ENCODE measurements at regions not wholly inside any gene's neighbourhood (a gene's known extent, or its start where the extent isn't known, plus 50 kb on each side); places are given as distances from the start of the nearest gene placed in this dataset.

DNA sequence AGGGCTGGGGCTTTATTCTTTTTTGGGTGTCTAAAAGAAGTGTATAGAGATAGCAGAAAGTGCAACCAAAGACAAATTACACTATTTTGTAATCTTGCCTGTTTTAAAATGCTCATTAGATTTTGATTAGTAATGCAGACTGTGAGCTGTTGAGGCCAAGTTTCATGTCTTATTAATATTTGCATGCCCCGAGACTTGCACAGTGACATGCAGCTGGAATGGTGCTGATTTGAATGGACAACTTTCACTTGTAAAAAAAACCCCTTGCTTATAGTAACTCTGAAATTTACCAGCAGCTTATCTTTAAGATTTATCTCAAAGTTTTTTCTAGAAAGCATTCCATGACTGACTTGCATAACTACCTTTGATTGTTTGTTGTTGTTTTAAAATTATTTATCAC is 835.1 kb upstream of the IGFBP7 start:
- no peaks in the 10 kb centered on the region for H3K27me3 Mint-ChIP-seq (ENCODE audit: low read depth)
- DNase-seq: no peak
- H2BK20ac ChIP-seq (ENCODE audit: low read depth, low read length, poor library complexity, severe bottlenecking): no peak overlapping the region

More for the DNA sequence above, 835.1 kb upstream of the IGFBP7 start:
- H2BK12ac ChIP-seq (ENCODE audit: insufficient read length, low read depth, low read length): no peak overlapping the region
- no peak overlapping the region for H3K4me3 Mint-ChIP-seq
- no peak overlapping the region for H2BK120ac ChIP-seq (ENCODE audit: low read depth, low read length, poor library complexity, severe bottlenecking)
- H3K9me3 Mint-ChIP-seq: no peaks in the 10 kb centered on the region
- H3K4ac ChIP-seq (ENCODE audit: low read depth, low read length): no peak overlapping the region
- no peak overlapping the region for H2BK5ac ChIP-seq (ENCODE audit: insufficient read length, low read length)
- no peak overlapping the region for H3K27ac ChIP-seq (ENCODE audit: insufficient read length, low read depth, low read length)
- no peak overlapping the region for H2AFZ ChIP-seq (ENCODE audit: low read length)
- H3K36me3 Mint-ChIP-seq (ENCODE audit: insufficient read depth in 1 of 3, low read depth in 3 of 3): no peaks in the 10 kb centered on the region
- no peak overlapping the region for H3K4me2 ChIP-seq (ENCODE audit: insufficient read depth, insufficient read length, low read length)
- no peak overlapping the region for H4K91ac ChIP-seq (ENCODE audit: insufficient read length, low read depth, low read length)
- H3K27ac Mint-ChIP-seq: no peak overlapping the region
- H3K79me1 ChIP-seq (ENCODE audit: insufficient read depth, low read depth, low read length, poor library complexity, severe bottlenecking): no peaks in the 10 kb centered on the region
- no peak overlapping the region for H3K9ac ChIP-seq (ENCODE audit: extremely low read depth, insufficient read length, low read length)
- no peak overlapping the region for H3K56ac ChIP-seq (ENCODE audit: insufficient read length, low read depth, low read length)
- H3K23ac ChIP-seq (ENCODE audit: insufficient read length, low read depth, low read length): no peak overlapping the region
- no peak overlapping the region for H3T11ph ChIP-seq (ENCODE audit: low read length)
- no peak overlapping the region for H2BK15ac ChIP-seq (ENCODE audit: low read depth, low read length)
- H4K20me1 ChIP-seq (ENCODE audit: control insufficient read depth, insufficient read depth, insufficient read length): no peaks in the 10 kb centered on the region
- no CpG with 5 or more reads among the region's 1 CpG for WGBS (ENCODE audit: extremely low coverage, insufficient read length, low lambda C conversion rate)
- TF ChIP-seq, protein P1, sequence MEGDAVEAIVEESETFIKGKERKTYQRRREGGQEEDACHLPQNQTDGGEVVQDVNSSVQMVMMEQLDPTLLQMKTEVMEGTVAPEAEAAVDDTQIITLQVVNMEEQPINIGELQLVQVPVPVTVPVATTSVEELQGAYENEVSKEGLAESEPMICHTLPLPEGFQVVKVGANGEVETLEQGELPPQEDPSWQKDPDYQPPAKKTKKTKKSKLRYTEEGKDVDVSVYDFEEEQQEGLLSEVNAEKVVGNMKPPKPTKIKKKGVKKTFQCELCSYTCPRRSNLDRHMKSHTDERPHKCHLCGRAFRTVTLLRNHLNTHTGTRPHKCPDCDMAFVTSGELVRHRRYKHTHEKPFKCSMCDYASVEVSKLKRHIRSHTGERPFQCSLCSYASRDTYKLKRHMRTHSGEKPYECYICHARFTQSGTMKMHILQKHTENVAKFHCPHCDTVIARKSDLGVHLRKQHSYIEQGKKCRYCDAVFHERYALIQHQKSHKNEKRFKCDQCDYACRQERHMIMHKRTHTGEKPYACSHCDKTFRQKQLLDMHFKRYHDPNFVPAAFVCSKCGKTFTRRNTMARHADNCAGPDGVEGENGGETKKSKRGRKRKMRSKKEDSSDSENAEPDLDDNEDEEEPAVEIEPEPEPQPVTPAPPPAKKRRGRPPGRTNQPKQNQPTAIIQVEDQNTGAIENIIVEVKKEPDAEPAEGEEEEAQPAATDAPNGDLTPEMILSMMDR (conservative IDR thresholded peaks at IDR 0.05): no peak
- H3K23me2 ChIP-seq (ENCODE audit: insufficient read length, low read depth, low read length, poor library complexity, severe bottlenecking): no peaks in the 10 kb centered on the region
- no peak overlapping the region for H3K14ac ChIP-seq (ENCODE audit: insufficient read depth, low read length)
- no peak overlapping the region for H2AK5ac ChIP-seq (ENCODE audit: insufficient read length, low read length)
- H3K9me3 ChIP-seq (ENCODE audit: control insufficient read depth, low read depth, low read length): no peaks in the 10 kb centered on the region
- H3K27me3 ChIP-seq (ENCODE audit: insufficient read depth, low read length): no peaks in the 10 kb centered on the region
- peaks cover 7 to 12% of the 10 kb centered on the region in 2 experiments for H3K4me1 Mint-ChIP-seq
- no peak overlapping the region for H4K5ac ChIP-seq (ENCODE audit: insufficient read length, low read depth, low read length)
- no peaks in the 10 kb centered on the region for H3K79me2 ChIP-seq (ENCODE audit: insufficient read depth, low read length)
- H4K8ac ChIP-seq (replicated peaks; ENCODE audit: insufficient read length, low read depth, low read length): no peak overlapping the region
- no peaks in the 10 kb centered on the region for H3K4me1 ChIP-seq (ENCODE audit: insufficient read depth, low read length)
- no peak overlapping the region for H3K18ac ChIP-seq (ENCODE audit: insufficient read length, low read depth, low read length)
